ENCODE measurements at regions not wholly inside any gene's neighbourhood (a gene's known extent, or its start where the extent isn't known, plus 50 kb on each side); places are given as distances from the start of the nearest gene placed in this dataset.
"Not testable (repeated sequence)": the region's sequence is repeated elsewhere in the genome, so short reads cannot be mapped to it uniquely, and the experiment has no call there.

DNA sequence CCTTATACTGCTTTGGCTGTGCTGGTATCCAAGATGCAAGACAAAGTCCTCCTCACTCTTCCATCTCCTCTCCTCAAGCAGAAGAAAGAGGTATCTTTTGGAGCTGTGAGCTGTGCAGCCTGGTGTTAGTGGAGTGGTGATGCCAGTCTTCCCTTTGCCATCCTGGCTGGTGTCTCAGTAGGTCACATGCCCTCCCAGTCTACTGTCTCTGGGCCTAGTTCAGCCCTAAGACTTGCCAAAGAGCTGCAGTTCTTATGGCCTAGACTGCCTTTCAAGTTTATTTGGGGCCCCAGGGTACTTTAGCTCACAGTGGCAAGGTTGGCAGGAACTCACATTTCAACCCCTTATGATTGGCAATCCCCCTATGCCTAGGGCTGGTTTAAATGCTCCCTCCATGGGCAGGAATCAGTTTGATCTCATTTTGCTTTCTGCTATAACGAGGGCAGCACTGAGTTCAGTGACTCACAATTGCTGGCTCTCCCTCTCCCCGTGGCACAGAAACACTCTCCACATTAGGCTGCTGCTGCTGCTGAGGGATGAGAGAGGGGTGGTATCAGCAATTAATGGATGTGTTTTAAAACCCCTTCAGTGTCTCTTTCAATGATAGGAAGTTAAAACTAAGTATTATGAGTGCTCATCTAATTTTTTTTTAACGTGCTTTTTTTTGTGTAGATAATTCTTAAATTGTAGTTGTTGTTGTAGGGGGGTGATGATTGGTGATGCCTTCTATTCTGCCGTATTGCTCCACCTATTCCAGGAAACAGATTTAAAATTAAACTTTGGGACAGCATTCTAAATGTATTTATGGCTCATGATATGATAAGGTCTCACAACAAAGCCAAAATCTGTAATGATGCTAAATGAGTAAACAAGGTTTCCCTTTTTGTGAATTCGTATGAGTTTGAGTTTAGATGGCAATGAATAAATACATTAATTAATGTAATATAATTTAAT, 1295.0 kb downstream of the JRKL start:
- DNase-seq (ENCODE audit: low spot score), result no peak

DNA sequence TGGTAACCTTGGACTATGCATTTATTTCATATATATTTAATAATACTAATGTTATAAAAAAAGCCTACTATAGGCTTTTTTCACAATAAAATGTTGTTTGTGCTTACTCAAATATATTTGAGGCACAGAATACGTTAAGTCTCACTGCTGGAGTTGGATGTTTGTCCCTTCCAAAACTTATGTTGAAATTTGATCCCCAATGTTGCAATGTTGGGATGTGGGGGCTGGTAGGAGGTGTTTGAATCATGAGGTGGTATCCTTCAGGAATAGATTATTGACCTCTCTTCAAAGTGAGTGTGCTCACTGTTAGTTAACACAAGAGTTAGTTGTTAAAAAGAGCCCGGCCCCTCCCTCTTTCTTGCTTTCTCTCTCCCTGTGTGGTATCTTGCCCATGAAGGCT, 1295.9 kb downstream of the JRKL start:
- DNase-seq (ENCODE audit: low spot score), result no peak

DNA sequence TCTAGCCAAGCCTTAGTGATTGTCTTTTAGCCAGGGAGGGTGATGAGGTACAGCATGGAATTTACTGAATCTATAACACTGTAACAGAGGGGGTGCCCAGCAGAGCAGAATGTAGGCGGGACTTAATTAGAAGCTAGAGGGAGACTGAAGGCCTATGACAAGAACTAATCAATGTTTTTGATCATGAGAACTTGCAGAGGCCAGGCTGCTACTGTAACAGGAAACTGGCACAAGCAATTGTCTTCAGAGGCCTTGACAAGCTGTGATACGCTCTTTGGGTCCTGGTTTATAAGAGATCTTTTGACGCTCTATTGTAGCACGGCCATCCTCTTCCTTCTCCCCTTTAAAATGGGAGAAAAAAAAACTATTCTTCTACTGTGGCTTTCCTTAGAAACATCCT, 1297.3 kb downstream of the JRKL start:
- no peak for DNase-seq (ENCODE audit: low spot score)

DNA sequence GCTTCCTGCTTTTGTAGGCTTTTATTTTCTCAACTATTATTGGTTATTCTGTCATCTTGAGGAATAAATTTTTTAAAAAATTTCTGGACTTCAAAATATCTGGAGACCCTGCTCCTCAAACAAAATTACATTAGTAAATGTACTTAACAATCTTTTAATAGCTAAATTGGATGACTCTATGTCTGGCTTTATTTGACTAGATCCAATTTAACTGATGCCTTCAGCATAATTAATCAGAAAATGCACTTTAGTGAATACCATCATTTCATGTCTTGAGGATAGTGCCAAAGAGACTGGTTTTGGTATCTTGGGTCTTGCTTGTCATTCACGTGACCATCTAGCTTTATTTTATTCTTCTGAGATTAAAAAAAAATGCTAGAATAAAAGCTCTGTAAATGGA, 1301.2 kb downstream of the JRKL start:
- no peak for DNase-seq (ENCODE audit: low spot score)

DNA sequence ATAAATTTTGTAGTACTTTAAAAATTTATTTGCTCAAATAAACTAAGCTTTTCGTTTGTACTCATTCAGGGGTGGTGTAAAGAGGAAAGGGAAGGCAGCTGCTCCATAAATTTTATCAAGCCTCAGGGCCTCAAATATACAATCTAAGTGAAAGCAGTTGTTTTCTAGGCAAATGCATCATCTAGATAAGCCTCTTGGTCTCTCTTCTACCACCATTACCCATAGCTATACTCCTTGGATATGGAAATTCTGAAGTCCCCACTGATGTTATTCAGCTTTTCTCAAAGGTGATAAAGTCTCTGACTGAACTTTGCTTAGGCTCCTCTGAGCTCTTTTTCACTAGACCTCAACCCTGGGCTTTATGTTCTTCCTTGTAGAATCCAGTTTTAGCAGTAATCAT, 1313.1 kb downstream of the JRKL start:
- DNase-seq (ENCODE audit: low spot score), result no peak

DNA sequence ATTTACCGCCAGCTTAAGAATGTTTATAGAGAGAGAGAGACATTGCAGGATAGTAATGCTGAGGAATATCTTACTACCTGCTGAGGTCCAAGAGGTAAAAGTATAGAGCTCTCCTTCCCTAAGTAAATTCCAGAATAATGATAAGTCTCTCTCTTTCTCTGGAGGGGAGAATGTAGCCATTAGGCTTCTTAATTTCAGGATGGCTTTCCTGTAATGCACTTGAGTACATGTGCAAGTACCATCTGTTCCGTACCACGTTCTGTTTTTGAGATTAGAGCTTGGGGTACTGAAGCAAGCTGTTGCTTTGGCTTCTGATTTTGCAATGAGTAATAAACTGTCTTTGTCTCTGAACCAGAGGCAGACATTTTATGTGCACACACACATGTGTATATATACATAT, 1314.0 kb downstream of the JRKL start:
- no peak for DNase-seq (ENCODE audit: low spot score)

DNA sequence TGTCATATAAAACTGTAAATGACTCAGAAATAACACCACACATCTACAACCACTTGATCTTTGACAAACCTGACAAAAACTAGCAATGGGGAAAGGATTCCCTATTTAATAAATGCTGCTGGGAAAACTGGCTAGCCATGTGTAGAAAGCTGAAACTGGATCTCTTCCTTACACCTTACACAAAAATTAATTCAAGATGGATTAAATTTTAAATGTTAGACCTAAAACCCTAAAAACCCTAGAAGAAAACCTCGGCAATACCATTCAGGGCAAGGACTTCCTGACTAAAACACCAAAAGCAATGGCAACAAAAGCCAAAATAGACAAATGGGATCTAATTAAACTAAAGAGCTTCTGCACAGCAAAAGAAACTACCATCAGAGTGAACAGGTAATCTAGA, 1315.3 kb upstream of the CNTN5 start:
- DNase-seq (ENCODE audit: low spot score), result not testable (repeated sequence)

DNA sequence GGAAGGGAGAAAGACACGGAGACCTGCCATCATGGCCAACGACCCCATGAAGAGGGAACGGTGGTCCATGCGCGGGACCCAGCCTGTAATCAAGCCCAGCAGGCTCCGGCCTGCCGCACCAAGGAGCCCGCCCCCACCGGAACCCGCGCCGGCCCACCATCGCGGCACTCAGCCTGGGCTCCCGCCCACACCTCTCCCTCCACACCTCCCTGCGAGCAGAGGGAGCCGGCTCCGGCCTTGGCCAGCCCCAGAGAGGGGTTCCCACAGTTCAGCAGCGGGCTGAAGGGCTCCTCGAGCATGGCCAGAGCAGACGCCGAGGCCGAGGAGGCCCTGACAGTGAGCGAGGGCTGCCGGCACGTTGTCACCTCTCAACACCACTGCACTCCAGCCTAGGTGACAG, 1302.8 kb upstream of the CNTN5 start:
- DNase-seq (ENCODE audit: low spot score), result no peak

DNA sequence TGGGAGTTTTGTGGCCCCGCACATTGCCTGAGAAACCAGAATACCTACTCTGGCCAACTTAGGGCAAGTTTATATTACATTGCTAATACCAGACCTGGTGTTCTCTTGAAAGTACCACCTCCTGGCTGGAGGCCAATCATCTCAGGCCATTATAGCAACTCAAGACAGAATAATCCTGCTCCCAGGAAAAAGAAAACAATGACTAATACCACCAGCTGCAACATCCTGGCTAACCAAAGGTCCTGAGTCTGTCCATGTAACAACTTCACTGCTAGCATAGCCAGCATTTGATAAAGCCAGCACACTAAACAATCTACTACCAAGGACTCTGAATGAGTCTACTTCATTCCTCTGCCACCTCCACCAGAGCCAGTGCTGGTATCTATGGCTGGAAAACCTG, 1298.7 kb upstream of the CNTN5 start:
- DNase-seq (ENCODE audit: low spot score), result no peak

DNA sequence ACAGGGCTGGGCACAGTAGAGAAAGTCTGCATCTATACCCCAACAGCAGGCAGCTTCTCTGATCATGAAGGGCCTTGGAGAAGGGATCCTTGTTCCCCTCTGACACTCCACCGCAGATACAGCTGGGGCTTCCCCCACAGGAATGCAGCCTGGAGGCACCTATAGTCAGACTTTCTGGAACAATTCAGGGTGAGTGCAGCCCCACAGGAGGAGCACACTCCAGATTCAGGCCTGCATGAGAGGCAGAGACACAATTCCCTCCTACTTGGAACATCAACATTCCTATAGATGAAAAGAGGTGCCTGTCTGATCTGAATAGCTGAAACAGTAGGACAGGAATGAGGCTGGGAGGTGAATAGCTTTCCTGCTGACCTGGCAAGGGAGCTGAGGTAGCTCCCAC, 1298.0 kb upstream of the CNTN5 start:
- no peak for DNase-seq (ENCODE audit: low spot score)

DNA sequence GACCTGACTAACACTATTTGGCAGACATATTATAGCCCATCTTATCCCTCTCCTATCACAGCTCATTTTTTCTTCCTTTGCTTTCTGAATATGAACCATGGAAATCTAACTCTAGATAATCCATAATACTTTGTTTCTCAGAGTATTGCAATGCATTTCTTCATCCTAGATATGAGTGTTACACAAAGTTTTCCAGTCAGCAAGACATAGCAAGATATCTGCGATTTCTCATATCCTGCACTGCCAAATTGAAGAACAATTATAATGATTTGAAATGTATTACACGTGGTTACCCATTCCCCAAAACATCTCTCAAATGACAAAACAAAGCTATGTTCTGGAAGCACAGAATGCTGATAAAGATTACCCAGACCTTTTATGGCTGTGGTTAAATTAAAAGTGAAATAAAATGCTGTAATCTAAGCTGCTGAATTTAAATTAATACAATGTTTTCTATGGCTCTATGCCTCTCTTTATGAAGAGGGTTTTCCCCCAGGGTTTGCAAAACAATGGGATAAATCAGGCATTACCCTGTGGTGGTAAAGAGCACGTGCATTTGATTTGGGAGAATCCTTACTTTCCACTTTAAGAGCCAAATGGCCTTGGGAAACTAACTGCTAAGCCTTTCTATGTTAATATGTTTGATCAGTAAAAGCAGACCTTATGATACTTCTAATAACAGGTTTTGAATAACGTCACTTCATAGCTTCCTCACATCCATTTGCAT, 1291.0 kb upstream of the CNTN5 start:
- no peak for DNase-seq (ENCODE audit: low spot score)

DNA sequence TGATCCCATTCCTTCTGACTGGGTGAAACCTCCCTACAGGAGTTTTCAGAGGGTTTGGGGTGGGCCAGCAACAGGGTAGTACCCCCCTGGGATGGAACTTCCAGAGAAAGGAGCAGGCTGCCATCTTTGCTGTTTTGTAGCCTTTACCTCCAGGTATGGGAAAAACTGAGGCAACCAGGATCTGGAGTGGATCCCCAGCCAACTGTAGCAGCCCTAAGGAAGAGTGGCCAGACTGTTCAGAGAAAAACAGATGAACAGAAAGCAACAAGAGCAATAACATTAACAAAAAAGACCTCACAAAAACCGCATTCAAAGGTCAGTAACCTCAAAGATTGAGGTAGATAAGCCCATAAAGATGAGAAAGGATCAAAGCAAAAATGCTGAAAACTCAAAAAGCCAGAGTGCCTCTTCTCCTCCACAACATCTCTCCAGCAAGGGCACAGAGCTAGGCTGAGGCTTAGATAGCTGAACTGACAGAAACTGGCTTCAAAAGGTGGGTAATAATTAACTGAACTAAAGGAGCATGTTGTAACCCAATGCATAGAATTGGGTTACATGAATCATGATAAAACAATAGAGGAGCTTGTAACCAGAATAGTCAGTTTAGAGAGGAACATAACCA, 1288.6 kb upstream of the CNTN5 start:
- DNase-seq (ENCODE audit: low spot score), result no peak

DNA sequence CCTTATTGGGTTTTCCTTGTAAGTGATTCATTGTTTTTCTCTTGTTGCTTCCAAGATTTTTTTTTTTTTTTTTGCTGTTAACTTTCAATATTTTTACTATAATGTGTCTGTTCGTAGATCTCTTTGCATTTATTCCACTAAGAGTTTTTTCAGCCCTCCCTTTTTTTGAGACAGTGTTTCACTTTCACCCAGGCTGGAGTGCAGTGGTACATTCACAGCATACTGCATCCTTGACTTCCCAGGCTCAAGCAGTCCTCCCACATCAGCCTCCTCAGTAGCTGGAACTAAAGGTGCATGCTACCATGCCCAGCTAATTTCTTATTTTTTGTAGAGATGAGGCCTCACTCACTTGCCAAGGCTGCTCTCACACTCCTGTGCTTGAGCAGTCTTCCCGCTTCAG, 1282.0 kb upstream of the CNTN5 start:
- no peak for DNase-seq (ENCODE audit: low spot score)

DNA sequence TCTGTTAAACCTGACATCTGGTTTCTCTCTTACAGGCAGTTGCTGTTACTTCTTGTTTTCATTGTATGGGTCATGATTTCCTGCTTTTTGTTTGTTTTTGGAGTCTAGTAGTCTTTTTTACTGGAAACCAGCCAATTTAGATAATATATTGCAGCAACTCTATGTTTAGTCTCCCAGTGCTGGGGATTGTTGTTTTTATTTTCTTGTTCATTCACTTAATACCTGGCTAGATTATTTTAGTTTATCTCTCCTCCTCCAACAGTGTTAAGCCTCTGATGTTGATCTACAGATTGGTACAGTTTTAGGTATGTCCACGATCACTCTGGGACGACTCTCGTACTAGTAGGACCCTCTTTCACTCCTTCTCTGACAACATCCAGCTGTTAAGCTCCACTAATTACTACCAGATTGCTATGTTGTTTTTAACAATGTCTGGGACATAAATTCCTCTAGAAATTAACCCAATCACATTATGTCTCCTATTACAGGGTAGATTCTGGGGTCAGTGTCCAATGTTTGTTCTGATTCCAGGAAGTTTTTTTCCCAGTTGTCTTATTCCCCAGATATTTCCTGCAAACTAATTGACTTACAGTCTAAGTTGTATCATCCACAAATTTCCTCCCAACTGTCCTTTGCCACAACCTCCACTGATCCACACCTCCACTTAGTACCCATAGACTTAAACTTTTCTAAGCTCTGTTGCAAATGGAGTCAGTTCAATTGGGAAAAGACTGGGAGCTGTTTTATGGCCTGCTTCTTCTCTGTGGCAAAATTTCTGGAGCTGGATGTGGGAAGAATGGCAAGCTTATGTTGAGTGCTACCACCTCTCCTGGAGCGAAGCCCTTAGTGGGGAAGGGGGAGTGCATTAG, 1280.6 kb upstream of the CNTN5 start:
- DNase-seq (ENCODE audit: low spot score), result no peak

DNA sequence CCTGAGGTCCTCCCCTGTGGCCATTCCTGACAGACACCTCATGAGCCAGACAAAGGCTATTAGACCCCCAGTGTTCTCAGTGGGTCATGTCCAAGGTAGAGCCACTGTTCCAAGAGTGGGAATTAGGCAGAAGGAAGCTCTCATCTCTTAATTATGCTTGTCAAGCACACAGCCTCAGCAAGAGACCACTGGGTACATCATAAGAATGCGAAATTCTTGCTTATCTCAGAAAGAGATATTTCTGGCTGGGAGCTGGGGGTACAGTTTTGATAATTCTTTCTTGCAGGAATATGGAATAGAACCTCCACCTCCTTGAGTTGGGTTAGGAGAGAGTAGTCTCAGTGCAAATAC, 1280.0 kb upstream of the CNTN5 start:
- DNase-seq (ENCODE audit: low spot score), result no peak

DNA sequence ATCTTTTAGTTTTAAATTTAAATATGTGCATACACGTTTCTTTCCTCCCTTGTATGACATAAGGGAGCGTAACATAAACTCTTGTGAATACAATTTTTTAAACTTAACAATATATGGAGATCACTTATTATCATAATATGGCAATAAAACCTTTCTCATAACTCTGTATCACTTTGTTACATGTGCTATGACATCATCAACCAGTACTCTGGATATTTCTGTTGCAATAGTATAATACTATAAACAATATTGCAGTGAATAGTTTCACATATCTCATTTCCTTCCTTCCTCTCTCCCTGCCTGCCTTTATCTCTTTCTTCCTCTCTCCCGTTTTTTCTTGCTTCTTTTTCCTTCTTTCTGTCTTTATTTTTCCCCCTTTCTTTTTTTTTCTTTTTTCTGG, 1278.0 kb upstream of the CNTN5 start:
- DNase-seq (ENCODE audit: low spot score), result no peak

DNA sequence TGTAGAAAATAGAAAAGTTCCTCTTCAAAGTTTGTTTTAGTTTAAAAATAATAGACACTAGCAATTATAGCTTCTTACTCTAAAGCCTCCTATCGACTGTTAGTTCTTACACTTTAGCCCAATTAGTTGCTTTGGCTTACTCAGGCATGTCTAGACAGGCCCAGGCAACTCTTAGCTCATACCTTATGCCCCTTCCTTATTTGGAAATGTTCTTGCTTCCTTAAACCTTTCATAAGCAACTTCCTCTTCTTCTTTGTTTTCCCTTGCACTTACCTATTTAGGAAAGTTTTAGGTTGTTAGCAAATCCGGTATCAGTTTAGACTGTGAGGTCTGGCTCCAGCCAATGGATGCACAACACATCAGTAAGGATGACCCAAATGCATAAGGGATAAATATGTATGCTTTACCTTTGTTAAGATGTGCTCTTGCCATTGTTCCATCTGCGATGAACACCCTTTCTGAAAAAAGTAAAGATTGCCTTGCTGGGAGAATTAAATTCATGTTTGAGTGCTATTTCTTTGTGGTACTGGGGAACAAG, 1277.5 kb upstream of the CNTN5 start:
- no peak for DNase-seq (ENCODE audit: low spot score)

DNA sequence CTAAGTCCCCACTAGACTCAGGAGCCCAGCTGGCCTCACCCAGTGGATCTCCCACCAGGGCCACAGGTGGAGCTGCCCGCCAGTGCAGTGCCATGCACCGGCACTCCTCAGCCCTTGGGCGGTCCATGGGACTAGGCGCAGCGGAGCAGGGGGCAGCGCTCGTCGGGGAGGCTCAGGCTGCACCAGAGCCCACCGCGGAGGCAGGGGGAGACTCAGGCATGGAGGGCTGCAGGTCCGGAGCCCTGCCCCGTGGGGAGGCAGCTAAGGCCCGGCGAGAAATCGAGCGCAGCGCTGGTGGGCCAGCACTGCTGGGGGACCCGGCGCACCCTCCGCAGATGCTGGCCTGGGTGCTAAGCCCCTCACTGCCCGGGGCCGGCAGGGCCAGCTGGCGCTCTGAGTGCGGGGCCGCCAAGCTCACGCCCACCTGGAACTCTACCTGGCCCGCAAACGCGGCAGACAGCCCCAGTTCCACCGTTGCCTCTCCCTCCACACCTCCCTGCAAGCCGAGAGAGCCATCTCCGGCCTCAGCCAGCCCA, 1275.2 kb upstream of the CNTN5 start:
- no peak for DNase-seq (ENCODE audit: low spot score)

DNA sequence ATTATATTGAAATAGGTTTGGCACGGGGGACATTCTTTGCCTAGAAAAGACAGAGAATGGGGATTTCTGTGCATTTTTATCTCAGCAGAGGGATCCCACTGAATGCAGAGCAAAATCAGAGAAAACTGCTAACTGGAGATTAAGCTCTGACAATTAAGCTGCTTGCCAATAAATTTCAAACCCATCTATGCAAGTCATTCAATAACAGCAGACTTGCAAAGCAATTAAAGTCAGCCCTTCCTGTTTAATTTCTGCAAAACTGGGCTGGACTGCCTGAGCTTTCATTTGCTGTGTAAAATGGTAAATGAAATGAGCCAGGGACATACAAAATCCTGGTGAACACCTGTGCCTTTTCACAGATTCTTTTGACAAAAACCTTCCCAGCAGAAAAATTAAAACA, 1273.9 kb upstream of the CNTN5 start:
- no peak for DNase-seq (ENCODE audit: low spot score)

DNA sequence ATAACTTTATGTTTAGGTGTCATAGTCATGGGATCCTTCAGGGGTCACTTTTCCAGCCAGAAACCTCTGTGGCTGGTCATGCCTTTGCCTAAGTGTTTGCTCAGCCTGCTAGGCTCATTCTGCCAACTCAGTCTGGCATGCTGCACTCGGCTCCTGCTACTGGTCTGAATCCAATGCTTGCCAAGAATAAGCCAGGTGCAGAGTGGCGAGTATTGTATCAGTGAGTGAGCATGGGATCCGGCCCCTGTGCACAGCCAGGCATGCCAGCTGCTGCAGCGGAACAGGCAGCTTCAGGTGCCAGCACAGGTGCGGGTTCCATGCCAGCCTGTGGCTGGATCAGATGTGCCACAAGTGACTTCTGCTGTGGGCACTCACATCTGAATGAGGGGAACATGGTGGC, 1269.3 kb upstream of the CNTN5 start:
- no peak for DNase-seq (ENCODE audit: low spot score)

DNA sequence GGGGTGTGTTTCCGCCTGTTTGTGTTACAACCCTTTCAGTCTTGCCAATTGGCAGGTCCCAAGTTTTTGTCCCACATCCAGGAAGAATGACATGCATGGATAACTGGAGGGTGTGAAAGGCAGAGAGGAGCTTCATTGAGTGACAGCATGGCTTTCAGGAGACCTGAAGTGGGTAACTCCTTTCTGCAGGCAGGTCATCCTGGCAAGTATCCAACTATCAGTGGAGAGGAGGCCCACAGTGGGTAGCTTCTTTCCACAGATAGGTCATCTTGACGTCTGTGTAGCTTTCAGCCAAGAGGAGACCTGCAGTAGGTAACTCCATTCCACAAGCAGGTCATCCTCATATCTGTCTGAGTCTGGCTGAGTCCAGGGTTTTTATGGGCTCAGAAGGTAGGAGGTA, 1268.8 kb upstream of the CNTN5 start:
- DNase-seq (ENCODE audit: low spot score), result no peak

Data from mucosa of gallbladder (tissue), 1 donor.